ENCODE measurements at regions not wholly inside any gene's neighbourhood (a gene's known extent, or its start where the extent isn't known, plus 50 kb on each side); places are given as distances from the start of the nearest gene placed in this dataset.

GRCh38 chr1:104856518-104856917, 1106.8 kb downstream of the AMY1C start:
- Histone ChIP-seq H3K4me2 (replicated peaks; ENCODE audit: extremely low read depth, low read length, poor library complexity, severe bottlenecking) (no peak overlapping the region), H3K4me3 (replicated peaks in 1 of 3; ENCODE audit: low read depth in 2 of 3, low read length in 3 of 3) (no peak overlapping the region), H3K79me2 (ENCODE audit: insufficient read depth, low read length) (no peaks in the 10 kb centered on the region), H3K4me1 (ENCODE audit: control insufficient read depth in 1 of 2, insufficient read depth in 2 of 2, low read length in 2 of 2) (no peaks in the 10 kb centered on the region), H3K36me3 (replicated peaks in 1 of 2; ENCODE audit: control insufficient read depth in 1 of 2, insufficient read depth in 2 of 2, low read length in 2 of 2) (no peaks in the 10 kb centered on the region), H3K9me3 (replicated peaks in 1 of 2; ENCODE audit: control insufficient read depth in 1 of 2, insufficient read depth in 1 of 2, low read length in 2 of 2) (peaks cover 13 to 23% of the 10 kb centered on the region in 2 donors), H4K20me1 (ENCODE audit: insufficient read depth, low read length) (no peaks in the 10 kb centered on the region), H3K9ac (ENCODE audit: insufficient read depth, low read length, poor library complexity, severe bottlenecking) (no peak overlapping the region), H2AFZ (ENCODE audit: insufficient read depth, low read depth, low read length, poor library complexity, severe bottlenecking) (no peak overlapping the region), H3K27ac (ENCODE audit: low read depth in 1 of 2, low read length in 2 of 2) (no peak overlapping the region), H3K27me3 (ENCODE audit: control insufficient read depth in 2 of 2, insufficient read depth in 2 of 2, low read length in 2 of 2) (no peaks in the 10 kb centered on the region)
- H3K27me3 Mint-ChIP-seq (ENCODE audit: low read depth in 3 of 3) = peaks cover 0 to 1% (median 0%) of the 10 kb centered on the region in 3 donors
- H3K36me3 Mint-ChIP-seq = no peaks in the 10 kb centered on the region
- no CpG with 5 or more reads among the region's 1 CpG for WGBS (ENCODE audit: insufficient coverage)
- no peaks in the 10 kb centered on the region for H3K4me1 Mint-ChIP-seq
- H3K27ac Mint-ChIP-seq = no peak overlapping the region
- no peak overlapping the region for H3K4me3 Mint-ChIP-seq
- DNase-seq = no peak
- intact Hi-C loops (cut with micrococcal nuclease) = no loop called here
- TF ChIP-seq CTCF (IDR thresholded peaks at IDR 0.05) = no peak
- H3K9me3 Mint-ChIP-seq = peaks cover 0 to 20% (median 6%) of the 10 kb centered on the region in 7 donors

DNA sequence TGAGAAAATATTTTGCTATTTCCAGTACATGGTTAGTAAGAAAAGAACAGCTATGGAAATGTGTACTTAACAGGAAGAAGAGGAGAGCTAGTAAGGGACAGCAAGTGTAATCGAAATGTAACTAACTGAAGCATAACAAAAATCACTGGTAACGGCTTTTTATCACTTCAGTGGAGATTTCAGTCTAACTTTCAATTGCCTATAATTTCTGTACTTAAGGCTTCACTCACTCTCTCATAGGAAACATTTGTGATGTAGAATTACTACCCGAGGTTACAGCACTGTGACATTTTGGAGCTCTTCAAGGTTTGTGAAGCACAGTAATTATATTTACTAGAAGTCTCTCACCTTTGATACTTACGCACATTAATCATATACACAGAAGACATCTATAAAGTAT, 1119.1 kb downstream of the AMY1C start:
- no peaks in the 10 kb centered on the region for H3K4me1 ChIP-seq (ENCODE audit: control insufficient read depth in 1 of 2, insufficient read depth in 2 of 2, low read length in 2 of 2)
- Mint-ChIP-seq H3K4me1 (no peaks in the 10 kb centered on the region), H3K27ac (no peak overlapping the region), H3K27me3 (ENCODE audit: low read depth in 3 of 3) (no peaks in the 10 kb centered on the region), H3K9me3 (peaks cover 0 to 4% (median 0%) of the 10 kb centered on the region in 7 donors), H3K36me3 (no peaks in the 10 kb centered on the region), H3K4me3 (no peak overlapping the region)
- H3K4me2 ChIP-seq (replicated peaks; ENCODE audit: extremely low read depth, low read length, poor library complexity, severe bottlenecking) = no peak overlapping the region
- H3K4me3 ChIP-seq (replicated peaks in 1 of 3; ENCODE audit: low read depth in 2 of 3, low read length in 3 of 3) = no peak overlapping the region
- H3K36me3 ChIP-seq (replicated peaks in 1 of 2; ENCODE audit: control insufficient read depth in 1 of 2, insufficient read depth in 2 of 2, low read length in 2 of 2) = no peaks in the 10 kb centered on the region
- H3K79me2 ChIP-seq (ENCODE audit: insufficient read depth, low read length) = no peaks in the 10 kb centered on the region
- intact Hi-C loops (cut with micrococcal nuclease) = no loop called here
- TF ChIP-seq CTCF (IDR thresholded peaks at IDR 0.05) = no peak
- WGBS (ENCODE audit: insufficient coverage) = no CpG with 5 or more reads among the region's 4 CpGs
- no peak for DNase-seq
- H3K9ac ChIP-seq (ENCODE audit: insufficient read depth, low read length, poor library complexity, severe bottlenecking) = no peak overlapping the region
- H4K20me1 ChIP-seq (ENCODE audit: insufficient read depth, low read length) = no peaks in the 10 kb centered on the region
- no peak overlapping the region for H3K27ac ChIP-seq (ENCODE audit: low read depth in 1 of 2, low read length in 2 of 2)
- H2AFZ ChIP-seq (ENCODE audit: insufficient read depth, low read depth, low read length, poor library complexity, severe bottlenecking) = no peak overlapping the region
- H3K27me3 ChIP-seq (ENCODE audit: control insufficient read depth in 2 of 2, insufficient read depth in 2 of 2, low read length in 2 of 2) = no peaks in the 10 kb centered on the region
- H3K9me3 ChIP-seq (replicated peaks in 1 of 2; ENCODE audit: control insufficient read depth in 1 of 2, insufficient read depth in 1 of 2, low read length in 2 of 2) = no peaks in the 10 kb centered on the region
